ENCODE measurements at regions not wholly inside any gene's neighbourhood (a gene's known extent, or its start where the extent isn't known, plus 50 kb on each side); places are given as distances from the start of the nearest gene placed in this dataset.

DNA sequence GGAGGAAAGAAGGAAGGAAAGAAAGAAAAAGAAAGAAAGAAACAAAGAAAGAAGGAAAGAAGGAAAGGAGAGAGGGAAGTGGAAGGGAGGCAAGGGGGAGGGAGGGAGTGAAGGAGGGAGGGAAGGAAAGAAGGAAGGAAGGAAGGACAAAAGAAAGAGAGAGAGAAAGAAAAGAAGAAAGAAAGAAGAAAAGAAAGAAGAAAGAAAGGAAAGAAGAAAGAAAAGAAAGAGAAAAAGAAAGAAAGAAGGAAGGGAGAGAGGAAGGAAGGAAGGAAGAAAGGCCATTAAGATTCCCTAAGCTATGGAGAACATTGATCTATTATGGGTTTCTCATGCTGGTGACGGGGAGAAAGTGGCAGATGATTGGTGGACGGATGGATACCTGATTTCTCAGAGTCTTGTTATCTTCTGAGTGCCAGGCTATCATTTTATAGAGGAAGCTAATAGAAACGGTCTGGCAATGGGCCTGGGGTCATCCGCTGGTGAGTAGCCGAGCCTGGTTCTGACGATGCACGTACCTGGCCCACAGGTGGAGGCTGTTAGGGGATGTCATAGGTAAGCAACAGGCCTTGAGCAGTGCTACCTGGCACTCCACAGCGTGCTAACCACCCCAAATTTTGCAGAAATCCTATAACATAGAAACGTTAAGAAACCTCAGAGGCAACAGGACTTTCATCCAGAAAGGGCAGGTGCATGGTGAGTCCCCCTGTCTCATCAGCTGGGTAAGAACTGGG lies 142.9 kb downstream of the SHOX start:
- H3K36me3 ChIP-seq (ENCODE audit: insufficient read depth, low read length, poor library complexity, severe bottlenecking): no peaks in the 10 kb centered on the region
- peaks cover 9% of the 10 kb centered on the region for H3K9me3 ChIP-seq (ENCODE audit: low read depth, low read length, poor library complexity, severe bottlenecking)
- no peaks in the 10 kb centered on the region for H3K27me3 ChIP-seq (replicated peaks; ENCODE audit: insufficient read depth, low read depth, low read length, poor library complexity)
- BruUV-seq (replicated peaks): no TSS peak
- no peak for DNase-seq (ENCODE audit: low spot score)
- TF ChIP-seq, protein P1, sequence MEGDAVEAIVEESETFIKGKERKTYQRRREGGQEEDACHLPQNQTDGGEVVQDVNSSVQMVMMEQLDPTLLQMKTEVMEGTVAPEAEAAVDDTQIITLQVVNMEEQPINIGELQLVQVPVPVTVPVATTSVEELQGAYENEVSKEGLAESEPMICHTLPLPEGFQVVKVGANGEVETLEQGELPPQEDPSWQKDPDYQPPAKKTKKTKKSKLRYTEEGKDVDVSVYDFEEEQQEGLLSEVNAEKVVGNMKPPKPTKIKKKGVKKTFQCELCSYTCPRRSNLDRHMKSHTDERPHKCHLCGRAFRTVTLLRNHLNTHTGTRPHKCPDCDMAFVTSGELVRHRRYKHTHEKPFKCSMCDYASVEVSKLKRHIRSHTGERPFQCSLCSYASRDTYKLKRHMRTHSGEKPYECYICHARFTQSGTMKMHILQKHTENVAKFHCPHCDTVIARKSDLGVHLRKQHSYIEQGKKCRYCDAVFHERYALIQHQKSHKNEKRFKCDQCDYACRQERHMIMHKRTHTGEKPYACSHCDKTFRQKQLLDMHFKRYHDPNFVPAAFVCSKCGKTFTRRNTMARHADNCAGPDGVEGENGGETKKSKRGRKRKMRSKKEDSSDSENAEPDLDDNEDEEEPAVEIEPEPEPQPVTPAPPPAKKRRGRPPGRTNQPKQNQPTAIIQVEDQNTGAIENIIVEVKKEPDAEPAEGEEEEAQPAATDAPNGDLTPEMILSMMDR (conservative IDR thresholded peaks at IDR 0.05; ENCODE audit: low read depth, low read length): no peak
- no peak for TF ChIP-seq EZH2 (IDR thresholded peaks at IDR 0.05; ENCODE audit: borderline replicate concordance, low read depth, low read length, poor library complexity, severe bottlenecking)
- H3K27ac ChIP-seq (ENCODE audit: low read depth, low read length, poor library complexity, severe bottlenecking): no peak overlapping the region
- POLR2A ChIA-PET (ENCODE audit: low non-redundant PET): no interaction called here
- H3K4me3 ChIP-seq (ENCODE audit: low read depth, low read length, poor library complexity, severe bottlenecking): no peak overlapping the region
- H3K4me1 ChIP-seq (ENCODE audit: insufficient read depth, low read length, poor library complexity, severe bottlenecking): no peaks in the 10 kb centered on the region
- intact Hi-C loops (cut with micrococcal nuclease; ENCODE audit: unreplicated experiment): no loop called here
- CTCF ChIA-PET: no interaction called here

DNA sequence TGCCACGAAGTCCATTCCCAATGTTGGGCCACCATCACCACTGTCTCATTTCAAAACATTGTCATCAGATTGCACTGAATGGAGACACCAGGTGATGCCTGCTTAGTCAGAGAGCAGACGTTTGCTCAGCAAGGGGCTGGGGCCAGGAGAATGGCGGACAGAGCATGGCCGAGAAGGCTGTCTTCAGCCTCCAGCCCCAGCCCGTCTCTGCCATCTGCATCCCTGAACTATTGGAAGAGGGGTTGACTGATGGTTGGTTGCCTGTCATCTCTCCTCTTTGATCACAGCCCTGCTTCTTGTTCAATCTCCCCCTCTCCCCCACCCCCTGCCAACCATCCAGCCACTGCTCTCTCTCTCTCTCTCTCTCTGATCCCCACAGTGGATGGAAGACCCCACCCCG lies 140.9 kb downstream of the SHOX start:
- intact Hi-C loops (cut with micrococcal nuclease; ENCODE audit: unreplicated experiment): no loop called here
- no peaks in the 10 kb centered on the region for H3K36me3 ChIP-seq (ENCODE audit: insufficient read depth, low read length, poor library complexity, severe bottlenecking)
- ChIA-PET CTCF (no interaction called here), POLR2A (ENCODE audit: low non-redundant PET) (no interaction called here)
- H3K9me3 ChIP-seq (ENCODE audit: low read depth, low read length, poor library complexity, severe bottlenecking): peaks cover 7% of the 10 kb centered on the region
- BruUV-seq (replicated peaks): no TSS peak
- H3K4me1 ChIP-seq (ENCODE audit: insufficient read depth, low read length, poor library complexity, severe bottlenecking): no peaks in the 10 kb centered on the region
- H3K27me3 ChIP-seq (replicated peaks; ENCODE audit: insufficient read depth, low read depth, low read length, poor library complexity): no peaks in the 10 kb centered on the region
- H3K4me3 ChIP-seq (ENCODE audit: low read depth, low read length, poor library complexity, severe bottlenecking): no peak overlapping the region
- H3K27ac ChIP-seq (ENCODE audit: low read depth, low read length, poor library complexity, severe bottlenecking): no peak overlapping the region
- DNase-seq (ENCODE audit: low spot score): no peak
- no peak for TF ChIP-seq EZH2 (IDR thresholded peaks at IDR 0.05; ENCODE audit: borderline replicate concordance, low read depth, low read length, poor library complexity, severe bottlenecking)
- TF ChIP-seq, protein P1 (conservative IDR thresholded peaks at IDR 0.05; ENCODE audit: low read depth, low read length): no peak

DNA sequence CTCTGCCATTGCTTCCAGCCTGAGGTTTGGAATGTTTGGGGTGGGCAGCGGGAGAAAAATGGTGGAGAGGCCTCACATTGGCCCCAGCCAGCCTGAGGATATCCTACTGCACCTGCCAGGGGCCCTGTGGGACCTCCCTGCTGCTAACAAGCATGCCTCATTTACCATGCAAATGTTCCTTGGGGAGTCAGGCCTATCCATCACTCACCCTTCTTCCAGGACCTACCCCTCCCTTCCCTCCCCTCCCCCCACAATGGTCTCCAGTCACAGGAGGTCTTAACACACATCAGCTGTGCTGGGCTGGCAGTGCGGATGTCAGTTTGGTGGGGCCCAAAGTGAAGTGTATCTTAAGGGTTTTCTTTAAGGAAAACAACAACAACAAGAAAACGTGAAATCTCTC lies 139.2 kb downstream of the SHOX start:
- DNase-seq (ENCODE audit: low spot score): no peak
- Histone ChIP-seq H3K4me1 (ENCODE audit: insufficient read depth, low read length, poor library complexity, severe bottlenecking) (no peaks in the 10 kb centered on the region), H3K27ac (ENCODE audit: low read depth, low read length, poor library complexity, severe bottlenecking) (no peak overlapping the region), H3K36me3 (ENCODE audit: insufficient read depth, low read length, poor library complexity, severe bottlenecking) (no peaks in the 10 kb centered on the region), H3K27me3 (replicated peaks; ENCODE audit: insufficient read depth, low read depth, low read length, poor library complexity) (no peaks in the 10 kb centered on the region), H3K4me3 (ENCODE audit: low read depth, low read length, poor library complexity, severe bottlenecking) (no peak overlapping the region), H3K9me3 (ENCODE audit: low read depth, low read length, poor library complexity, severe bottlenecking) (no peaks in the 10 kb centered on the region)
- no TSS peak for BruUV-seq (replicated peaks)
- ChIA-PET CTCF (no interaction called here), POLR2A (ENCODE audit: low non-redundant PET) (no interaction called here)
- intact Hi-C loops (cut with micrococcal nuclease; ENCODE audit: unreplicated experiment): no loop called here
- TF ChIP-seq, protein P1 (conservative IDR thresholded peaks at IDR 0.05; ENCODE audit: low read depth, low read length): no peak
- TF ChIP-seq EZH2 (IDR thresholded peaks at IDR 0.05; ENCODE audit: borderline replicate concordance, low read depth, low read length, poor library complexity, severe bottlenecking): no peak

Measured in A673 (cell line).